ENCODE measurements at regions not wholly inside any gene's neighbourhood (a gene's known extent, or its start where the extent isn't known, plus 50 kb on each side); places are given as distances from the start of the nearest gene placed in this dataset.

DNA sequence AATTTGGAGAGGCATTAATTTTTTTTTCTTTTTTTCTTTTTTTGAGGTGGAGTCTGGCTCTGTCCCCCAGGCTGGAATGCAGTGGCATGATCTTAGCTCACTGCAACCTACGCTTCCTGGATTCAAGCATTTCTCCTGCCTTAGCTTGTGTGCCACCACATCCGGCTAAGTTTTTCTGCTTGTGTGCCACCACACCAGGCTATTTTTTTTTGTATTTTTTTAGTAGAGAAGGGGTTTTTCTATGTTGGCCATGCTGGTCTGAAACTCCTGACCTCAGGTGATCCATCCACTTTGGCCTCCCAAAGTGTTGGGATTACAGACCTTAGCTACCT lies 102.0 kb downstream of the TMSB4Y start (continued):
- TF ChIP-seq, protein P1, sequence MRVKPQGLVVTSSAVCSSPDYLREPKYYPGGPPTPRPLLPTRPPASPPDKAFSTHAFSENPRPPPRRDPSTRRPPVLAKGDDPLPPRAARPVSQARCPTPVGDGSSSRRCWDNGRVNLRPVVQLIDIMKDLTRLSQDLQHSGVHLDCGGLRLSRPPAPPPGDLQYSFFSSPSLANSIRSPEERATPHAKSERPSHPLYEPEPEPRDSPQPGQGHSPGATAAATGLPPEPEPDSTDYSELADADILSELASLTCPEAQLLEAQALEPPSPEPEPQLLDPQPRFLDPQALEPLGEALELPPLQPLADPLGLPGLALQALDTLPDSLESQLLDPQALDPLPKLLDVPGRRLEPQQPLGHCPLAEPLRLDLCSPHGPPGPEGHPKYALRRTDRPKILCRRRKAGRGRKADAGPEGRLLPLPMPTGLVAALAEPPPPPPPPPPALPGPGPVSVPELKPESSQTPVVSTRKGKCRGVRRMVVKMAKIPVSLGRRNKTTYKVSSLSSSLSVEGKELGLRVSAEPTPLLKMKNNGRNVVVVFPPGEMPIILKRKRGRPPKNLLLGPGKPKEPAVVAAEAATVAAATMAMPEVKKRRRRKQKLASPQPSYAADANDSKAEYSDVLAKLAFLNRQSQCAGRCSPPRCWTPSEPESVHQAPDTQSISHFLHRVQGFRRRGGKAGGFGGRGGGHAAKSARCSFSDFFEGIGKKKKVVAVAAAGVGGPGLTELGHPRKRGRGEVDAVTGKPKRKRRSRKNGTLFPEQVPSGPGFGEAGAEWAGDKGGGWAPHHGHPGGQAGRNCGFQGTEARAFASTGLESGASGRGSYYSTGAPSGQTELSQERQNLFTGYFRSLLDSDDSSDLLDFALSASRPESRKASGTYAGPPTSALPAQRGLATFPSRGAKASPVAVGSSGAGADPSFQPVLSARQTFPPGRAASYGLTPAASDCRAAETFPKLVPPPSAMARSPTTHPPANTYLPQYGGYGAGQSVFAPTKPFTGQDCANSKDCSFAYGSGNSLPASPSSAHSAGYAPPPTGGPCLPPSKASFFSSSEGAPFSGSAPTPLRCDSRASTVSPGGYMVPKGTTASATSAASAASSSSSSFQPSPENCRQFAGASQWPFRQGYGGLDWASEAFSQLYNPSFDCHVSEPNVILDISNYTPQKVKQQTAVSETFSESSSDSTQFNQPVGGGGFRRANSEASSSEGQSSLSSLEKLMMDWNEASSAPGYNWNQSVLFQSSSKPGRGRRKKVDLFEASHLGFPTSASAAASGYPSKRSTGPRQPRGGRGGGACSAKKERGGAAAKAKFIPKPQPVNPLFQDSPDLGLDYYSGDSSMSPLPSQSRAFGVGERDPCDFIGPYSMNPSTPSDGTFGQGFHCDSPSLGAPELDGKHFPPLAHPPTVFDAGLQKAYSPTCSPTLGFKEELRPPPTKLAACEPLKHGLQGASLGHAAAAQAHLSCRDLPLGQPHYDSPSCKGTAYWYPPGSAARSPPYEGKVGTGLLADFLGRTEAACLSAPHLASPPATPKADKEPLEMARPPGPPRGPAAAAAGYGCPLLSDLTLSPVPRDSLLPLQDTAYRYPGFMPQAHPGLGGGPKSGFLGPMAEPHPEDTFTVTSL (CRISPR knock-in tag; IDR thresholded peaks at IDR 0.05; ENCODE audit: borderline replicate concordance) = no peak
- TF ChIP-seq ZFP36L1 (CRISPR knock-in tag; IDR thresholded peaks at IDR 0.05) (no peak), GABPB1 (CRISPR knock-in tag; IDR thresholded peaks at IDR 0.05) (no peak)

DNA sequence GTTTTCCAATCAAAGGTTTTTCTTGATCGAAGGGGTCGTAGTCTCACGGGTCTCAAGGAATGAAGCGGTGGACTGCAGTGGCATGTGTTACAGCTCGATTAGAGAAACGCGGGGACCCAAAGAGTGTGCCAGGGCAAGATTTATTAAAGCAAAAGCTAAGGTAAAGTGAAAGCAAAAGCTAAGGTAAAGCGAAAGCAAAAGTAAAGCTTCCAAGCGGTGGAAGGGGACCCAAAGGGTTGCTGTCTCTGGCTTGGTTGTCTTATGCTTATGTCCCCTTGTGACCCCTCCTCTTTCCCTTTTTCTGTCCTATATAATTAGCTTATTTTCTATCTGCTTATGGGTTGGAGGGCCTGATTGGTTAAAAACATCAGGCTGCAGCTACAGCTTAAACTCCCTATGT lies 126.4 kb downstream of the TMSB4Y start:
- H3K79me2 ChIP-seq (ENCODE audit: insufficient read depth, low read length) = no peaks in the 10 kb centered on the region
- no peaks in the 10 kb centered on the region for H3K9me3 ChIP-seq (ENCODE audit: low read length)
- no peaks in the 10 kb centered on the region for H3K36me3 ChIP-seq (replicated peaks in 1 of 2; ENCODE audit: control insufficient read depth in 1 of 2, insufficient read depth in 2 of 2, low read length in 2 of 2)
- no peak overlapping the region for H3K4me2 ChIP-seq (ENCODE audit: low read depth, low read length)
- H3K9ac ChIP-seq (ENCODE audit: insufficient read depth, low read depth, low read length) = no peak overlapping the region
- WGBS (ENCODE audit: low lambda C conversion rate) = 24% methylated on average over 9 of the region's 9 CpGs
- no peak for ATAC-seq
- intact Hi-C loops (cut with micrococcal nuclease; ENCODE audit: unreplicated experiment) = no loop called here
- in situ Hi-C loops (cut with HindIII; ENCODE audit: extremely low pct_ligation_motif_present, low pct_unique_long_range_greater_than_20kb) = no loop called here
- no TSS peak for BruUV-seq (replicated peaks)
- no peaks in the 10 kb centered on the region for H3K4me1 ChIP-seq (ENCODE audit: insufficient read depth, low read length)
- DNase-seq (ENCODE audit: low spot score) = no peak
- ChIA-PET CTCF (ENCODE audit: low intra/inter-chr PET ratio, low total read pairs) (no interaction called here), POLR2A (no interaction called here)
- no peaks in the 10 kb centered on the region for H3K27me3 ChIP-seq (ENCODE audit: control insufficient read depth in 1 of 2, insufficient read depth in 2 of 2, low read length in 2 of 2)
- H3K4me3 ChIP-seq (replicated peaks in 1 of 3; ENCODE audit: insufficient read depth in 1 of 3, low read depth in 2 of 3, low read length in 3 of 3) = no peak overlapping the region
- no peak overlapping the region for H2AFZ ChIP-seq (ENCODE audit: low read length)
- no peak for FAIRE-seq
- no peak overlapping the region for H3K27ac ChIP-seq (ENCODE audit: extremely low read length, insufficient read depth, low read length)
- H4K20me1 ChIP-seq (ENCODE audit: insufficient read depth, low read length) = no peaks in the 10 kb centered on the region
- TF ChIP-seq, protein P2, sequence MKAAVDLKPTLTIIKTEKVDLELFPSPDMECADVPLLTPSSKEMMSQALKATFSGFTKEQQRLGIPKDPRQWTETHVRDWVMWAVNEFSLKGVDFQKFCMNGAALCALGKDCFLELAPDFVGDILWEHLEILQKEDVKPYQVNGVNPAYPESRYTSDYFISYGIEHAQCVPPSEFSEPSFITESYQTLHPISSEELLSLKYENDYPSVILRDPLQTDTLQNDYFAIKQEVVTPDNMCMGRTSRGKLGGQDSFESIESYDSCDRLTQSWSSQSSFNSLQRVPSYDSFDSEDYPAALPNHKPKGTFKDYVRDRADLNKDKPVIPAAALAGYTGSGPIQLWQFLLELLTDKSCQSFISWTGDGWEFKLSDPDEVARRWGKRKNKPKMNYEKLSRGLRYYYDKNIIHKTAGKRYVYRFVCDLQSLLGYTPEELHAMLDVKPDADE (CRISPR knock-in tag; IDR thresholded peaks at IDR 0.05) = no peak
- TF ChIP-seq, protein P3, sequence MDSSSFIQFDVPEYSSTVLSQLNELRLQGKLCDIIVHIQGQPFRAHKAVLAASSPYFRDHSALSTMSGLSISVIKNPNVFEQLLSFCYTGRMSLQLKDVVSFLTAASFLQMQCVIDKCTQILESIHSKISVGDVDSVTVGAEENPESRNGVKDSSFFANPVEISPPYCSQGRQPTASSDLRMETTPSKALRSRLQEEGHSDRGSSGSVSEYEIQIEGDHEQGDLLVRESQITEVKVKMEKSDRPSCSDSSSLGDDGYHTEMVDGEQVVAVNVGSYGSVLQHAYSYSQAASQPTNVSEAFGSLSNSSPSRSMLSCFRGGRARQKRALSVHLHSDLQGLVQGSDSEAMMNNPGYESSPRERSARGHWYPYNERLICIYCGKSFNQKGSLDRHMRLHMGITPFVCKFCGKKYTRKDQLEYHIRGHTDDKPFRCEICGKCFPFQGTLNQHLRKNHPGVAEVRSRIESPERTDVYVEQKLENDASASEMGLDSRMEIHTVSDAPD (CRISPR knock-in tag; IDR thresholded peaks at IDR 0.05) = no peak
- no peak for TF ChIP-seq NFATC3 (CRISPR knock-in tag; IDR thresholded peaks at IDR 0.05)
- no peak for TF ChIP-seq CC2D1A (CRISPR knock-in tag; IDR thresholded peaks at IDR 0.05)
- no peak for TF ChIP-seq PCBP1 (IDR thresholded peaks at IDR 0.05; ENCODE audit: borderline replicate concordance, low read depth, low read length)
- no peak for TF ChIP-seq FOSL1 (CRISPR knock-in tag; IDR thresholded peaks at IDR 0.05; ENCODE audit: borderline replicate concordance)
- no peak for TF ChIP-seq ZNF441 (CRISPR knock-in tag; IDR thresholded peaks at IDR 0.05; ENCODE audit: borderline replicate concordance)
- TF ChIP-seq JARID2 (CRISPR knock-in tag; IDR thresholded peaks at IDR 0.05; ENCODE audit: insufficient replicate concordance) = no peak
- no peak for TF ChIP-seq HOXA3 (CRISPR knock-in tag; IDR thresholded peaks at IDR 0.05)
- TF ChIP-seq ZNF660 (CRISPR knock-in tag; IDR thresholded peaks at IDR 0.05; ENCODE audit: borderline replicate concordance, low read depth) = no peak
- no peak for TF ChIP-seq KDM1A (CRISPR knock-in tag; IDR thresholded peaks at IDR 0.05)
